HG03039 (cell line): ENCODE measurements at regions not wholly inside any gene's neighbourhood (a gene's known extent, or its start where the extent isn't known, plus 50 kb on each side); places are given as distances from the start of the nearest gene placed in this dataset.
"Not testable (repeated sequence)": the region's sequence is repeated elsewhere in the genome, so short reads cannot be mapped to it uniquely, and the experiment has no call there.

Experiments used
- ATAC-seq: cut with Tn5 transposase; IDR thresholded peaks from one replicate; pipeline ENCODE4 v1.9.1; 2021; ENCODE audit warnings: mild to moderate bottlenecking, moderate library complexity; ENCODE audit not compliant: unreplicated experiment

- ATAC-seq, result no peak
These were observed 894.4 kb downstream of the MCTP2 start for GRCh38 chr15:95125803-95126202.

DNA sequence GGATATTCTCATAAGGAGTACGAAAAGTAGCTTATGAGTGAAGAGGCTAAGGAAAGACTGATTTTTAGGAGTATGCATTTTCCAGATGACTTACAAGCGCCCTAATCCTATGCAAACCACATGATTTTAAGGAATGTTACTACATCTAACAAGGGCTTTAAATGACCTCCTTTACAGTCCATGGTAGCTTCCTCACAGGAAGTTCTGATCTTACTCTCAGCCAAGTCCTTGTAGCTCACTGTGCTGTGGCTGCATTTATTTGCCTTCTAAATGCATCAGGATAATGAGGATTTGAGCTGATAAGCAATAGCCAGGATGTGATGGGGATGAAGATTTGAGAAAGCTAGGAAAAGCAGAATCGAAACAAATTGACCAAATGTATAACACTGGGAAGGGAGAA is 896.0 kb downstream of the MCTP2 start:
- no peak for ATAC-seq

- no peak for ATAC-seq
These were observed 898.2 kb downstream of the MCTP2 start for GRCh38 chr15:95129574-95129973.

GRCh38 chr15:95131131-95131556 is 899.8 kb downstream of the MCTP2 start:
- no peak for ATAC-seq

- ATAC-seq, result no peak
These were observed 901.4 kb downstream of the MCTP2 start for GRCh38 chr15:95132774-95133173.

- ATAC-seq, result no peak
These were observed 903.2 kb downstream of the MCTP2 start for GRCh38 chr15:95134431-95135110.

GRCh38 chr15:95138604-95139270 is 907.4 kb downstream of the MCTP2 start:
- no peak for ATAC-seq

DNA sequence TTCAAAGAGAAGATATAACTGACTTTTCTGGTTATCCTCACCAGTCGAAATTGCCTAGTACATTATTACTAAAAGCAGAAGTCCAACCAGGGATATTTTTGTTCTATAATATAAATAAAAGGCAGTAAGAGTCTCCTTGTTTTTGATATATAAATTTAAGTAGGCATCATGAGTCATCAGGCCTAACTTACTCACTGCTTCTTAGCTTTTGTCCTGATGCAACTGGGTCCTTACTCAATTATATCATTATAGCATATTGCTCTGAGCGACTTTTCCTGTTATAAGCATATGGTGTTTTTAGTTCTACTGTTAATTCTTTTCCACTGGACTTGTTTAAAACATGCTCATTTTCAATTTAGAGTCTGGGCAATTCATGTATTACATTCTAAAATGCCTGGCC is 910.1 kb downstream of the MCTP2 start:
- no peak for ATAC-seq

DNA sequence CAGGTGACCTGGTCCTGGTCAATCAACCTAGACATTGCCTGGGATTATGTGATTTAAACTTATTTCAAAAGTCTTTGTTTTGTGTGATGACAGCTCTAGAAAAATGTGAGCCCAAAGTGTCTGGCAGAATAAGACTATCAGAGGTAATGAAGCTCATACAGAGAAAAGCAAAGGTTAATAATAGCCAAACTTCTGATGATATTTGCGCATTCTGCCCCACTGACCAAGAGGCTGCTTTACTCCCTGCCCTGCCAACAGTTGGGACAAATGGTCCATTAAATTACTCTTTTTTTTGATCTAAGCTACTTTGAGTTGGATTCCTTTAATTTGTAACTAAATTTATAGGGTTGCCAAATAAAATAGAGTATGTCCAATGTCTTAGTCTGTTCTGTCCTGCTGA is 911.2 kb downstream of the MCTP2 start:
- no peak for ATAC-seq

GRCh38 chr15:95146481-95146880 is 915.1 kb downstream of the MCTP2 start:
- no peak for ATAC-seq

GRCh38 chr15:95148183-95148582 is 916.8 kb downstream of the MCTP2 start:
- ATAC-seq, result no peak

GRCh38 chr15:95149036-95149435 is 917.7 kb downstream of the MCTP2 start:
- no peak for ATAC-seq

GRCh38 chr15:95149771-95150170 is 918.4 kb downstream of the MCTP2 start:
- no peak for ATAC-seq

GRCh38 chr15:95150466-95150865 is 919.1 kb downstream of the MCTP2 start:
- no peak for ATAC-seq

DNA sequence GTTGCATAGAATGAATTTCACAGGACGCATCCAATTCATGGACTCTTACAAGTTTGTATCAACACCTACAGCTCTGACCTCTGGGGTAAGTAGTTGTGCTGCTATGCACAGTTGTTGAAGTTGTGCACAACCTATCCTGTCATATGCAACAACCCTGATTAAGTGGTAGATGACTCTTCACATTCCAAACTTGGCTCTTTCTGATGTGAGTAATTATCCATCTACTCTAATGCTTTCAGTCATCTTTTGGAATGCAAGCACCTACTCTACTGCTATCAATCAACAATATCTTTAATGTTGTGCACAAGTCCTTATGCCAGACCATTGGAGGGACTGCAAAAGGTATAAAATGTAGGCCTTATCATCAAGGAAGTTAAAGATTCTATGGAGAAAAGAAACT is 921.4 kb downstream of the MCTP2 start:
- no peak for ATAC-seq

GRCh38 chr15:95153201-95153600 is 921.8 kb downstream of the MCTP2 start:
- not testable (repeated sequence) for ATAC-seq

DNA sequence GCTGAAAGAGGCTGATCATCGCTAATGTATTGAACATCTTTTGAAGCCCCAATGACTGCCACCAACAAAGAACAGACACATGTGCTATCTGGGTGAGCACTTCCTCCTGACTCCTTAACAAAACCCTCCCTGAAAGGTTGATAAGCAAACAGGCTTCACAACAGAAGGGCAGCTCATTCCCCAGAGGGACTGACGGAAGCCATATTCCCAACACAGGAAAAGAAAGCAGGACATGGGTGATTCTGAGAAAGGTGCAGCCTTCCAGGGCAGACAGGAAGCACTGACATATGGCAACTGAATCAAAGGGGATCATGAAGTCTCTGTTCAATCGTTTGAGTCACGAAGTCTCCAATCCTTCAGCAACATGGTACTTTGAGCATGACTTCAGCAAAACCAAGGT is 929.0 kb downstream of the MCTP2 start:
- no peak for ATAC-seq

DNA sequence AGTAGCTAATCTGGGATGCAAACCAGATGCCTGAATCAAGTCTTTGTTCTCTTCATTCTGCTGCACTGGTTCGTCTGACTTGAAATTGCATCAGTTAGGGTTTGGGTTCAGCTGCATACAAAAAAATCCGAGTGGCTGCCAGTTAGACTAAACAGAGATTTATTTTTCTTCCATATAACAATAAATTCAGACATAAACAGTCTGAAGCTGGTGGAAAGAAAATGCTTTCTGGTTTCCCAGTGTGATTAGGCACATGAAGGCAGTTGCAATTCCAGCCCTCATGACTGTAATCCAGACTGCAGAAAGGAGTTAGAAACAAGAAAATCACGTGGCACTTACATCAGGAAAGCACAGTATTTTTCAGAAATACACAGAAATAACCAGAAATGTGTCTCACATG is 930.7 kb downstream of the MCTP2 start:
- ATAC-seq, result no peak

GRCh38 chr15:95162531-95162930 is 931.2 kb downstream of the MCTP2 start:
- no peak for ATAC-seq

DNA sequence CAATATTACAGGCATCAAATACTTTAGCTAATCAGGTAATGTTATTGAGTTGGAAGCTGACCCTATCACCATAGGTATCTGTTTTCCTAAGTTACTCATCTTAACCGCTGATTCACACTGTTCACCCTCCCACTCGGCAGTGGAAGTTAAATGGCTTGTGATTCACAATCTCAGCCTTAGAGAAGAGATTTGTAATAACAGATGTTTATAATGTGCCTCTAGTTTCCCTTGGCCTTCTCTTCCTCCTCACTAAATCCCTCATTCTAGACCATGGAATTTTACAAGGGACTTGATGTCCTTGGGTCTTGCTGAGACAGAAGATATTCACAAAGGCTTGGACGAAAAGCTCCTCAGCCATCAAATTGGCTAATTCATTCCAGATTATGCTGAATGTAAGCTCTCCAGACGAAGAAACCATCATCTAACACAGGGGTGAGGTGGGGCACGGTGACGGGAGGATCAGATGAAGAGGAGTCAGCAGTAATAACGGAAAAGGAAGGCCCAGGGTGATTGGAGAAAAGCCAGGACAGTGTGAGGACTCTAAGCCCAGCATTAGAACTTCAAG is 931.7 kb downstream of the MCTP2 start:
- ATAC-seq, result no peak

DNA sequence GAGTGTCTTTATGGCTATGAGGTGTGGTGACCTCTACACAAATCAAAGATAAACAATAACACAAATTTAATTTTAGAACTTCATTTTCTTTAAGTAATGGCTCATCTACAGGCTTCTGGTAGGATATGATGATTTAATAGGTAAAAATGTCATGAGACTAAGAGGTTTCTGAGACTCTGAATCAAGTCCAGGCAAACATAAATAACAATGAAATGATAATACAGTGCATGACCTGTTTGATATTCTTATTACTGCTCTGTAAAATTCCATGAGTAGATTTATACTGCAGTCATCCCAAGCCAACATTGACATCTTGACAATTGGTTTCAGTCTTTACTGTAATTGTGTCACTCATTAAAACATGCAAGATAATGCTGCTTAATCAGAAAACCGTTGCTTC is 936.8 kb downstream of the MCTP2 start:
- ATAC-seq, result no peak

DNA sequence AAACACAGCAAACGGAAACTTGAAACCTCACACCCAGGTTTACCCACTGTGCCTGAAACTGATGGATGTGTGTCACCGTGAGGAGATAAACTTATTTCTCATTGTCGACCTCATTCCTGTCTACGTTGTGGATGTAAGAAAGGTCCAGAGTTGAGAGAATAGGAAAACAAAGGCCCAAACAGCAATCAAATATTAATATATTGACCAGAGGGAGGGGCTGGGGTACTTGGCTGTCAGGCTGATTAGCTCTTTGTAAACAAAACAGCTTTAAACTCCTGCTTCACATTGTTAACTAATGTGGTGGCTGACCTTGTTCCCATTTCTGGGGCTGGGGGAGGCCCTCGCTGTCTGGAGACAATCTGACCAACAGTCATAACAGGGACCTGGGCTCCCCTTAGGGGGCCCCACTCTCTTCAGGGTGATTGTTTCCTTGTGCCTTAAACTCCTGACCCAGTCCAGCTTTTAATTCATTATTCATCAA is 937.6 kb downstream of the MCTP2 start:
- no peak for ATAC-seq
